ENCODE measurements at regions not wholly inside any gene's neighbourhood (a gene's known extent, or its start where the extent isn't known, plus 50 kb on each side); places are given as distances from the start of the nearest gene placed in this dataset.

DNA sequence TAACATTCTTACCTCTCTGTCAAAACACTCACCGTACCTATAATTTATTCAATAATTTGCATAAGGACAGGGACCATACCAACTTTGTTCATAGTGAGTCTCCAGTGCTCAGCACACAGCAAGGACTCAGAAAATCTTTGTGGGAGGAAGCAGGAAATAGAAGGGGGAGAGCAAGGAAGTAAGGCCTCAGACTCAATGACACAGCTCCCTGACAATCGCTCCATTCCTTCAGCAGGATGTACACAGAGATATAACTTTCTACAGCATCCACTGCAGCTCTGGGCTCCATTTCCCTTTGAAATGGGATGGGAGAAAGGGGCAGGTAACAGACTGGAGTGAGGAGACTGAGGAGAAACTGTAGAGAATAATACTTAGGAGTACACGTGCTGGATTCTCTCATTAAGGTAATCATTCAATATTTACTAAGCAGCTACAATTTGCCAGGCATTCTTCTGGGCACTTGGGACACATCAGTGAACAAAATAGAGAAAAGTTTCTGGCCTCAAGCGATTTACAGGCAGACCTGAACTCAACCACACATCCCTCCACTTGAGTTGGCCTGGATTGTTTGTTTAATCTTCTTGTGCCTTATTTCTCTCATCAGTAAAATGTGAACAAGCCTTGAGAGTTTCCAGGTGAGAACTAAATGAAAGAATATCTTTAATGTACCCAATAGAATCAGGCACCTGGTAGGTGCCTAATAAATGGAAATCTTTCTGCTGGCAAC lies 330.3 kb upstream of the THBS1 start:
- POLR2A ChIA-PET (ENCODE audit: low non-redundant PET): no interaction called here
- TF ChIP-seq, protein P1, sequence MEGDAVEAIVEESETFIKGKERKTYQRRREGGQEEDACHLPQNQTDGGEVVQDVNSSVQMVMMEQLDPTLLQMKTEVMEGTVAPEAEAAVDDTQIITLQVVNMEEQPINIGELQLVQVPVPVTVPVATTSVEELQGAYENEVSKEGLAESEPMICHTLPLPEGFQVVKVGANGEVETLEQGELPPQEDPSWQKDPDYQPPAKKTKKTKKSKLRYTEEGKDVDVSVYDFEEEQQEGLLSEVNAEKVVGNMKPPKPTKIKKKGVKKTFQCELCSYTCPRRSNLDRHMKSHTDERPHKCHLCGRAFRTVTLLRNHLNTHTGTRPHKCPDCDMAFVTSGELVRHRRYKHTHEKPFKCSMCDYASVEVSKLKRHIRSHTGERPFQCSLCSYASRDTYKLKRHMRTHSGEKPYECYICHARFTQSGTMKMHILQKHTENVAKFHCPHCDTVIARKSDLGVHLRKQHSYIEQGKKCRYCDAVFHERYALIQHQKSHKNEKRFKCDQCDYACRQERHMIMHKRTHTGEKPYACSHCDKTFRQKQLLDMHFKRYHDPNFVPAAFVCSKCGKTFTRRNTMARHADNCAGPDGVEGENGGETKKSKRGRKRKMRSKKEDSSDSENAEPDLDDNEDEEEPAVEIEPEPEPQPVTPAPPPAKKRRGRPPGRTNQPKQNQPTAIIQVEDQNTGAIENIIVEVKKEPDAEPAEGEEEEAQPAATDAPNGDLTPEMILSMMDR (conservative IDR thresholded peaks at IDR 0.05; ENCODE audit: low read depth, low read length): no peak
- TF ChIP-seq EZH2 (IDR thresholded peaks at IDR 0.05; ENCODE audit: borderline replicate concordance, low read depth, low read length, poor library complexity, severe bottlenecking): no peak
- H3K4me1 ChIP-seq (ENCODE audit: insufficient read depth, low read length, poor library complexity, severe bottlenecking): no peaks in the 10 kb centered on the region
- CTCF ChIA-PET: no interaction called here
- H3K9me3 ChIP-seq (ENCODE audit: low read depth, low read length, poor library complexity, severe bottlenecking): no peaks in the 10 kb centered on the region
- peaks cover 5% of the 10 kb centered on the region for H3K27me3 ChIP-seq (replicated peaks; ENCODE audit: insufficient read depth, low read depth, low read length, poor library complexity)
- BruUV-seq (replicated peaks): no TSS peak
- H3K36me3 ChIP-seq (ENCODE audit: insufficient read depth, low read length, poor library complexity, severe bottlenecking): no peaks in the 10 kb centered on the region
- intact Hi-C loops (cut with micrococcal nuclease; ENCODE audit: unreplicated experiment): no loop called here
- H3K4me3 ChIP-seq (ENCODE audit: low read depth, low read length, poor library complexity, severe bottlenecking): no peak overlapping the region
- H3K27ac ChIP-seq (ENCODE audit: low read depth, low read length, poor library complexity, severe bottlenecking): no peak overlapping the region
- DNase-seq (ENCODE audit: low spot score): no peak

DNA sequence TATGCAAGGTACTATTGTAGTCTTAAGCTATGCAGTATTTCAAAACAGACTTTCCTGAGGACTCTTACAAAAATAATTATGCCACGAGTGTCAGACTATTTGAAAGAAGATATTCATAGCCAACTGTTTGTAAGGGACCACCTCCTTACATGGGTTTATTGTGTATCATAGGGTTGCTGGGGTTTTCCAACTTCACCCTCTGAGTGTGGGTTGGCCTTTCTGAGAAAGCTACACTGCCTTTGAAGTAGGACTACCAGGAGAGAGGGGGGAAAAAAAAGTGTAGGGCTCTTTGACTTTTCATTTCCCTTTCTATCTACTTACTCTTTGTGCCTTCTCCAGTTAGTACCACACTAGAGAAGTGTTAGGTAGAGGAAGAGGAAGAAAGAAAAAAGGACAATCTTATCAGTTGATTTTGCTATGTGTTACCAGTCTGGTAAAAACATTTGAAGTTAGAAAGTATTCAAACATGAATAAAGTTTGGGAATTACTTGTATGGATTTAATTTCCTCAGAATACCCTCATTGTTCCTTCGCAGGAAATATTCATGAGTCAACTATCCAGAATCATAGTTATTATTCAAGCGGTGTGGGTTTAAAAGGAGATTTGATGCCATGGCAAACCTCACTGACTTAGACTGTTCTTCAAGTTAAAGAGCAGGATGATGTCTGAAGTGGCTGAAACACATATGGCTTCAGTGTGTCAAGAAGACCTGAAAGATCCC lies 329.3 kb upstream of the THBS1 start:
- Histone ChIP-seq H3K27ac (ENCODE audit: low read depth, low read length, poor library complexity, severe bottlenecking) (no peak overlapping the region), H3K27me3 (replicated peaks; ENCODE audit: insufficient read depth, low read depth, low read length, poor library complexity) (peaks cover 5% of the 10 kb centered on the region), H3K4me3 (ENCODE audit: low read depth, low read length, poor library complexity, severe bottlenecking) (no peak overlapping the region), H3K36me3 (ENCODE audit: insufficient read depth, low read length, poor library complexity, severe bottlenecking) (no peaks in the 10 kb centered on the region), H3K4me1 (ENCODE audit: insufficient read depth, low read length, poor library complexity, severe bottlenecking) (no peaks in the 10 kb centered on the region), H3K9me3 (ENCODE audit: low read depth, low read length, poor library complexity, severe bottlenecking) (no peaks in the 10 kb centered on the region)
- POLR2A ChIA-PET (ENCODE audit: low non-redundant PET): no interaction called here
- intact Hi-C loops (cut with micrococcal nuclease; ENCODE audit: unreplicated experiment): no loop called here
- CTCF ChIA-PET: no interaction called here
- no TSS peak for BruUV-seq (replicated peaks)
- TF ChIP-seq EZH2 (IDR thresholded peaks at IDR 0.05; ENCODE audit: borderline replicate concordance, low read depth, low read length, poor library complexity, severe bottlenecking): no peak
- TF ChIP-seq, protein P1 (conservative IDR thresholded peaks at IDR 0.05; ENCODE audit: low read depth, low read length): no peak
- no peak for DNase-seq (ENCODE audit: low spot score)

DNA sequence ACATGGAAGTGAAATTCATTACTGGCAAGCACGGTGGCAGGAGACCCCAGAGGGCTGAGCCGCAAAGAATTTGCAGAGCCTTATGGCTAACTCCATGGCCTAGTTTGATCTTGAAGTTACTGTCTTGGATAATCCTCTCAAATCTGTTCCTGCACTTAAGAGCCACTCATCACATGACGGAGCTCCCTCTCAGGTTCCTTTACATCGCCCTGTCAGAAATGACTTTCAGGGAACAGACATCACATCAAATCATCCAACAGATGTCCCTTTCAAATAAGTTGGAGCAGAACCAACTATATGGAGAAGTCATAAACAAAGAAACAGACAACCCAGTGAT lies 328.8 kb upstream of the THBS1 start:
- no peak for TF ChIP-seq EZH2 (IDR thresholded peaks at IDR 0.05; ENCODE audit: borderline replicate concordance, low read depth, low read length, poor library complexity, severe bottlenecking)
- TF ChIP-seq, protein P1 (conservative IDR thresholded peaks at IDR 0.05; ENCODE audit: low read depth, low read length): no peak
- CTCF ChIA-PET: no interaction called here
- H3K27me3 ChIP-seq (replicated peaks; ENCODE audit: insufficient read depth, low read depth, low read length, poor library complexity): peaks cover 5% of the 10 kb centered on the region
- no peak overlapping the region for H3K27ac ChIP-seq (ENCODE audit: low read depth, low read length, poor library complexity, severe bottlenecking)
- DNase-seq (ENCODE audit: low spot score): no peak
- H3K4me3 ChIP-seq (ENCODE audit: low read depth, low read length, poor library complexity, severe bottlenecking): no peak overlapping the region
- no peaks in the 10 kb centered on the region for H3K4me1 ChIP-seq (ENCODE audit: insufficient read depth, low read length, poor library complexity, severe bottlenecking)
- no TSS peak for BruUV-seq (replicated peaks)
- POLR2A ChIA-PET (ENCODE audit: low non-redundant PET): no interaction called here
- intact Hi-C loops (cut with micrococcal nuclease; ENCODE audit: unreplicated experiment): no loop called here
- no peaks in the 10 kb centered on the region for H3K9me3 ChIP-seq (ENCODE audit: low read depth, low read length, poor library complexity, severe bottlenecking)
- no peaks in the 10 kb centered on the region for H3K36me3 ChIP-seq (ENCODE audit: insufficient read depth, low read length, poor library complexity, severe bottlenecking)
